ENCODE measurements at regions not wholly inside any gene's neighbourhood (a gene's known extent, or its start where the extent isn't known, plus 50 kb on each side); places are given as distances from the start of the nearest gene placed in this dataset.

DNA sequence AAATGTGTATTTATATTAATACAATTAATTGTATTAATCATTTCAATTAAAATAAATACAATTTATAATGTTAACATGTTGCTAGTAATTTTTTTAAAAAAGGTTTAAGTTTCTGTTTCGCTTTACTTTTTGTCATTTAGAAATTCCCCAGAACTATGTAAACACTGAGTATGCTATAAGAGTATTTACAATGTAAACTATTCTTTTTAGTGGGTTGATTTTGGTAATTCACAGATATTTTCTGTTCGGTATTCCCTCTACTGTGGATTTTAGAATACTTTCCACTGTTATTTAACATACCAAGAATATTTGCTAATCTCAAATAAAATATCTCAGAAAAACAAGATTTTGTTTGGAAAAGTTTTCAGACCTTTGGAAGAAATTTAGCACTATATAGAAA, 1564.4 kb downstream of the EFNA5 start:
- TF ChIP-seq GATA2 (IDR thresholded peaks at IDR 0.05; ENCODE audit: low read depth, low read length) (no peak), GATA3 (IDR thresholded peaks at IDR 0.05; ENCODE audit: low read depth, low read length) (no peak)
